Femur (tissue), 1 donor: ENCODE measurements at regions not wholly inside any gene's neighbourhood (a gene's known extent, or its start where the extent isn't known, plus 50 kb on each side); places are given as distances from the start of the nearest gene placed in this dataset.
"Not testable (repeated sequence)": the region's sequence is repeated elsewhere in the genome, so short reads cannot be mapped to it uniquely, and the experiment has no call there.

ENCODE experiments used
- DNase-seq: peaks from one replicate; pipeline ENCODE4 v3.0.0-alpha.2; 2017

DNA sequence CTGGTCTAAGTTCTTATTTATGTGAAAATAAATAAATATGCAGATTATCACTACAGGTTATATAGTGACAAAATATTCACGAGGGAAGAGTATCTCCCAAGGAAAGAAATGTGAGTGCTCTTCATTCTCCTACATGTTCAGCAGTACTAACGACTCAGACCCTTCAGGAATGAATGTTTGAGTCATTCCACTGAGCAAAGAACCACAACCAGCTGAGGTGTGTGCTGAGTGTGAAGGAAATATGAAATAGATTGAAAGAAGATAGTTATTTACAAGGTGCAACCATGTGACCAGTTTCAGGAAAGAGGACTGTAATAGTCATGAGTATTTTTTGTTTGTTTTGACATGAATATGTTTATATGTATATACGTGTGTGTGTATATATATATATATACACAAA lies 228.7 kb downstream of the TUSC1 start:
- DNase-seq: no peak

DNA sequence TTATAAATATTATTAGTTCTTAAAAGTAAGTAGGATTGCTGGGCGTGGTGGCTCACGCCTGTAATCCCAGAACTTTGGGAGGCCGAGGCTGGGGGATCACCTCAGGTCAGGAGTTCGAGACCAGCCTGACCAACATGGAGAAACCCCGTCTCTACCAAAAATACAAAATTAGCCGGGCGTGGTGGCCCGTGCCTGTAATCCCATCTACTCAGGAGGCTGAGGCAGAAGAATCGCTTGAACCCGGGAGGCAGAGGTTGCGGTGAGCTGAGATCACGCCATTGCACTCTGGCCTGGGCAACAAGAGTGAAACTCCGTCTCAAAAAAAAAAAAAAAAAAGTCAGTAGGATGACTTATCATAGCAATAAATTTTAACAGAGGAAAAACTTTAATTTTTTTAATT lies 232.5 kb downstream of the TUSC1 start:
- not testable (repeated sequence) for DNase-seq

DNA sequence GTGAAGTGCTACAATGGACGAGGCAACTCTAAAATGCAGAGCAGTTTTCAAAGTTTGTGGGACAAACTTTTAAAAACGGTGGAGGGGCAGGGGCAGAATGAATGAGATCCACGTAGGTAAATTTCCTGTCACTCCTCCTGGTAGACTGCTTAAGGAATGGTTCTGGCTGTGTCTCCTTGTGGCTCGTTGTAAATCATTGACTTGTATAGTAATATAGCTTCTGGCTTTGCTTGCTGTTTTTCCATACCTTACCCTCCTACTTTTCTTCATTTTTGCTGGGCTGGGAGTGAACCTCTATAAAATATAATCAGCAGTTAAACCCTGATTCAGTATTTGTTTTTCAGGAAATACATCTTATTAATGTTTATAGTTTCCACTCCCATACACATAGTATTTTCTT lies 235.7 kb downstream of the TUSC1 start:
- DNase-seq: no peak

DNA sequence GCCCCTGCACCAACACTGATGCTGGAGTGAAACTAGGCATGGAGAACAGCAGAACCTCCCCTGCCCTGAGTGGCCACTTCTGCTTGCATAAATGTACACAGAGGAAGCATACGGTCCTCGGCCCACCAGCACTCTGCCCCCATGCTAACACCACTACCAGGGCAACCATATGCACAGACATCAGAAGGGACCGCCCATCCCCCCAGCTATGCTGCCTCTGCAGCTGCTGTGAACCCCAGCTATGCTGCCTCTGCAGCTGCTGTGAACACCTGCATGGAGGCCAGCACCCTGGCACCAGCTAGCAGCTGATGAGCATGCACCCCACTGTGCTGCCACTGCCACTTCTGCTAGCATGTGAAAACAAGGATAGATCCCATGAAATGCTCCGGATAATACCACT lies 250.3 kb downstream of the TUSC1 start:
- DNase-seq: no peak

DNA sequence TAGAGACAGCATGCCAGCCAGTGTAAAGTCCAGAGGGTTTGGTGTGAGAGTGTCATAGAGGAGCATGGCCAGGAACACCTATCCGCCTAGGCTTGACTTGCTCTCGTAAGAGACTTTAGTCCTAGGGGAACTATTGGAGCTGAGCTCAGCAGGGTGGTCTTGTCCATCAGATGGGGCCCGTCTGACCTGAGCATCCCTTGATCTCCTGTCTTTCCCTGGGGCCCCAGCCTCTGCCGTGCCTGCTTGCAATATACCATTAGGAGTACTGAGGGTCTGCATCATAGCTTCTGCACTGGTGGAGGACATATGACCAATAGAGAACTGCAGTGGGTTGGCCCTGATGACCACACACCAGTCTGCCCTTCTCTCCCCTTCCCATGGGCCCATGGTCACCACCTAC lies 251.0 kb downstream of the TUSC1 start:
- DNase-seq: no peak

GRCh38 chr9:25421560-25421959 lies 256.7 kb downstream of the TUSC1 start:
- no peak for DNase-seq

- no peak for DNase-seq
These were observed 259.3 kb downstream of the TUSC1 start for GRCh38 chr9:25418974-25419373.

DNA sequence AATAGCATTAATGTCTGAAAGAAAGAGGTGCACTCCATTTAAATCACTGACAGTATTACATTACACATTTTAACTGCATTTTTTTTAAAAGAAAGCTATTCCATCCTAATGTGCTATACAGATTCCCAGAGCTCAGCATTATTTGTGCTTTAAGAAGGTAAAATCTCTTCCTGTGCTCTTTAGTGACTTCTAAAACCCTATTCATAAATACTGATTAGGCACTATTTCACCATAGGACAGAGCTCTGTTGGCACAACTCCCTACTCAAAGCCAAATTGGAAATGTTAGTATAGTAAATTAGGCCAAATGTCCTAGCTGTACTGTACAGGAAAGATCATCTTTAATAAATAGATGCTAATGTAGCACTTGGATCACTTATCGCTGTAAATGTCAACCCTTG lies 262.5 kb downstream of the TUSC1 start:
- DNase-seq: no peak

DNA sequence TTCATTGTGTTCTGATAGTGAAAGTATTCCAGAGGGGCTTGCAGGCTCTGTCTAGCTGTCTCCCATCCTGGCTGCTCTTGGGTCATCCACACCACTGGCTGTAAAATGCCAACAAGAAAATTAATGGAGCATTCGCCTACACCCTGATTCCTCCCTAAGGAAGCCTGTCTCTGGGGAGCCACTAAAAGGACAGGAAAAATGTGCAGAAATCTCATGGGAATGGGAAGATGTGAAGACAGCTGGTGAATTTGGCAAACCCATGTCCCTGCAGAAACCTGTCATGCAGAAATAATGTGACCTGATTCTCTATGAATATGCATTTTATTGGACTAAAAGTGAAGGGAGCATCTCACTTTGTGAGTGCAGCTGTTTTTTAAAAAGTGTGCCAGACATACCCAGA lies 265.6 kb downstream of the TUSC1 start:
- no peak for DNase-seq

DNA sequence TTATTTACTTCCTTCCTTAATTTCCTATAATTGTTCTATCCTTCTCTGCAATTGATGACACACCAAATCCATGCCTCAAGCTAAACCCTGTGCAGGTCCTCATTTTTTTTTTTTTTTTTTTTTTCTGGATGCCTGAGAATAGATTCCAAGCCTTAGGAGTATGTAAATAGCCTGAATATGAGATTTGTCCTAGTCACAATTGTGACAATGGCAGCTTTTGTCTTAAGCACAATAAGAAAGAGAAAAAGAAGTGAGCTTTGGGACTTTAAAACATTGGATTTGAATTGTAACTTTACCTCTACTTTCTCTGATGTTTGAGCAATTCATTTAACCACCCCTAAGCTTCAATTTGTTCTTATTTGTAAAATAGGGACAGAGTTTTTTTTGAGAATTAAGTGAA lies 280.5 kb downstream of the TUSC1 start:
- no peak for DNase-seq

- DNase-seq: no peak
These were observed 281.4 kb downstream of the TUSC1 start for GRCh38 chr9:25396828-25397227.

DNA sequence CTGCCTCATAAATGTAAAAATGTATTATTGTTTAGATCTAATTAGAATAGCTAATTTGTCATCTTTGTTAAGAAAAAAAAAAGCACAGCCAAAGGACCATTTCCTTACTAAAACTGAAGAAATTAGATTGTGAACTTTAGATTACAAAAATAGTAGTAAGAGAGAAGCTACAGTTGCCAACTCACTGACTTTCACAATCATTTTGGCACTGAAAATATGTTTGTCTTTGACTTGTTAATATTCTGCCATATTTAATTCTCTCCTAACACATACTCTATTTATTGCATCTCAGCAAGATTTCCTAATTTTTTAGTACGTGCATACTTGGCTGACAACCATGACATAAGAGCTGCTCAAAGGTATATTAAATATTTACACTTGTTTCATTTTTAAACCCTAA lies 297.1 kb downstream of the TUSC1 start:
- DNase-seq: no peak

GRCh38 chr9:25377039-25377438 lies 301.2 kb downstream of the TUSC1 start:
- DNase-seq: peak; percentile 12

DNA sequence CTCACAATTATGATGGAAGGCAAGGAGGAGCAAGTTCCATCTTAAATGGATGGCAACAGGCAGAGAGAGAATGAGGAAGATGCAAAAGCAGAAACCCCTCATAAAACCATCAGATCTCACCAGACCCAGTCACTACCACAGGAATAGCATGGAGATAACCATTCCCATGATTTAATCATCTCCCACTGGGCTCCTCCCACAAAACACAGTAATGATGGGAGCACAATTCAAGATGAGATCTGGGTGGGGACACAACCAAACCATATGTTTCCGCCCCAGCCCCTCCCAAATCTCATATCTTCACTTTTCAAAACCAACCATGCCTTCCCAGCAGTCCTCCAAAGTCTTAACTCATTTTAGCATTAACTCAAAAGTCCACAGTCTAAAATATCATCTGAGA lies 304.0 kb downstream of the TUSC1 start:
- no peak for DNase-seq

DNA sequence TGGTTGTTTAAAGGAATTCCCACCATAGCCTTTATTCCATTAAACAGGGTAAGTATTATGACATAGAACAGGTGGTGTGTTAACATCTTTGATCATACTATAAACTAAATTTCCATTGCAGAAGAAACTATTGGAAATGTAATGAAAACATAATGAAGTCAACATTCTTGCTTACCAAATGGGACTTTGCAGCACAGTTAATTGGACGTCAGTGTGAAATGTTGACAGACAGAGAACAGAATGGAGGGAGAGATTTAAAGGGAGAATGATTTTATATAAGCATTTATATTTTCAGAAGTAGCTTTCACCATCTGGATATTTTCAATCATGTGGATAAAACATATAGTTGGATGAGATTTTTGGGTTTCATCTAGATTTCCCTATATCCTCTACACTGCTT lies 311.3 kb downstream of the TUSC1 start:
- DNase-seq: no peak

GRCh38 chr9:25353783-25354182 lies 324.5 kb downstream of the TUSC1 start:
- DNase-seq: no peak

GRCh38 chr9:25350011-25350410 lies 328.2 kb downstream of the TUSC1 start:
- no peak for DNase-seq

- DNase-seq: no peak
These were observed 356.1 kb downstream of the TUSC1 start for GRCh38 chr9:25322142-25322541.

DNA sequence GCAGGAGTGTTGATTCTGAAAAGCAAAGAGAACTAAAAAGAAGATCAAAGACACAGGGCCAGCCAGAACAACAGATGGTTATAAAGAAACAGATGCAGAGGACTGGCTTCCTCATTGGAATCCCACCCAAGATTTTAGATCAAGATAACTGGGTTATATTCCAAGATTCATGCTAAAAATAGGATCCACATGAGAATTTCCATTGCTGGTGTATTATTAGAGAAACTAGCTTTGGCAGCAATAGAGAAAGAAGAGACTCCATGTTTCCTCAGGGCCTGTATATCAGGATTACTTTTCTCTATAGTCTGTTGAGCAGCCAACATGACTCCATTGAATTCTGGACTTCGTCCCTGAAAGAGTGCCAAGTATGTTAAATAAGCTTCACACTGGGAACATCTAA lies 367.3 kb downstream of the TUSC1 start:
- no peak for DNase-seq

- DNase-seq: no peak
These were observed 369.7 kb downstream of the TUSC1 start for GRCh38 chr9:25308549-25308948.

DNA sequence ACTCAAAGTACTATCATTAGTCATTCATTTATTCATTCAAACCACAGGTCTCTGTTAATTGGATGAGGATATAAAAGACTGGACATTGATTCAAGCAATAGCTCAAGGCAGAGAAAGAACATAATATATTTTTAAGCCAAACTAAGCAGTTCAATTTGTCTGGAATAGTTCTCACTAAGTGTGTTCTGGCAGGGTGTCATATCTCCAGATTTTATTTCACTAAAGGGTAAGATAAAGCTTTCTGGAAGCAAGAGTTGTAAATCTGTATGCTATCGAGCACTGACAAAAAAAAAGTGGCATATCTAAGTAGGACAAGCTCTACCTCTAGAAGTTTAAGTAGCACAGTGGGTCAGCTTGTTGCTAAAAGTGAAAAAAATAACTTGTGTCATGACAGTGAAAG lies 375.6 kb downstream of the TUSC1 start:
- DNase-seq: no peak

DNA sequence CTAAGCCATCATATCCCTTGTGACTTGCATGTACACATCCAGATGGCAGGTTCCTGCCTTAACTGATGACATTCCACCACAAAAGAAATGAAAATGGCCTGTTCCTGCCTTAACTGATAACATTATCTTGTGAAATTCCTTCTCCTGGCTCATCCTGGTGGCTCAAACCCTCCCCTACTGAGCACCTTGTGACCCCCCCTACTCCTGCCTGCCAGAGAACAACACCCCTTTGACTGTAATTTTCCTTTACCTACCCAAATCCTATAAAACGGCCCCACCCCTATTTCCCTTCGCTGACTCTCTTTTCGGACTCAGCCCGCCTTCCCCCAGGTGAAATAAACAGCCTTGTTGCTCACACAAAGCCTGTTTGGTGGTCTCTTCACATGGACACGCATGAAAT lies 390.0 kb downstream of the TUSC1 start:
- DNase-seq: not testable (repeated sequence)

- DNase-seq: no peak
These were observed 393.9 kb downstream of the TUSC1 start for GRCh38 chr9:25284365-25284764.

DNA sequence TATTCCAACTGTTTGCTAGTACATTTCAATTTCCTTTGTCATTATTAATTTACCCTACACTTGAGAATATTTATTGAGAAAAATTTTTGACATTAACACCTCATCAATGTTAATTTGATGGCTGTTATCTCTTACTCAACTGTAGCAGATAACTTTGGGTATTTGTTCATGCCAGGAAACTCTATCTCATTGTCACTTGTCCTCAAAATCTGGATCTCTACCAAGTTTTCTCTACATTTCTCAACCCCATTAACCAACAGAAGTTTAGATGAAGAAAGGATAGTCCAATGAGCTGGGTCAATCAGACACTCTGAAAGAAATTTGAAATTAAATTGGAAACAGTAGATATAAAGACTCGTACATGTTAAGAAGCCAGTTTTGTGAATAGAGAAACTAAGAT lies 395.3 kb downstream of the TUSC1 start:
- no peak for DNase-seq

- no peak for DNase-seq
These were observed 416.8 kb downstream of the TUSC1 start for GRCh38 chr9:25261445-25261844.

DNA sequence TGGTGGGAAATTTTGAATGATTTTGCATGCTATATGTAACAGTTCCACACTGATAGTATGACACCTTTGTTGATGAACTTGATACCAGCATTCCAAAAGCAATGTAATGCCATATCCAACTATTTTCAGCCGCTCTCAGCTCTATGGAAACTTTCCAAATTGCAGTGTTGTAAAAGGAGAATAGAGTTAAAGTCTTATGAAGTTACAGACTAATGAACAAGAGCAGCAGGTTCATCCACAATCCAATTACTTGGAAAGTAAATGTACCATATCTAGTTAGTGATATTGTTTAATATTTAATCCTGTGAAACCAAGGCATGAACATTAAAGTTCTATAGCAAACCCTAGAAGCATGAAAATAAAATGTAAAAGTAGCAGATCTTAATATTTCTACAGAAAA lies 418.2 kb downstream of the TUSC1 start:
- DNase-seq: no peak
